ENCODE measurements at regions not wholly inside any gene's neighbourhood (a gene's known extent, or its start where the extent isn't known, plus 50 kb on each side); places are given as distances from the start of the nearest gene placed in this dataset.
A peak's percentile ranks its signal among the peaks of the same experiment; 100 is the strongest.

DNA sequence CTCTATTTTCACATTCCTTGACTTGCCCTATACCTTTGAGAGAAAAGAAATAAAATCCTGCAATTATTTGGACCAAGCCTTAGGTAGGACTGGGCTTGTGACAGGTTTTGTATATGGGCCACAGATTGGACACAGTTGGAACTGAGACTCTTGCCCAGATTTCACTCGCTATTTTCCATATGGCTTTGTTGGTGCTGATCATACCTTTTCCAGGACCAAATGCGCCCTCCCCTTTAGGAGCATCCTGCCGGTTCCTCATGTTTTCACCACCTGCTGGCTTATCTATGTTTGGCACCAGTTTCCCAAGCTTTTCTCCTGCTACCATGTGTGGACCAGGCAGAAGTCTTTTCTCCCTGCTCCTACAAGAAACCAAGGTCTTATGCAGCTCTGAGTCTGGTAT, 494.9 kb downstream of the EPHA4 start:
- DNase-seq (no peak), ATAC-seq (no peak)
- Histone ChIP-seq H3K36me3 (no peaks in the 10 kb centered on the region), H3K9me3 (peaks cover 0 to 3% (median 0%) of the 10 kb centered on the region in 11 donors), H3K27ac (no peak overlapping the region), H3K4me3 (no peak overlapping the region), H3K27me3 (no peaks in the 10 kb centered on the region), H3K4me1 (peaks cover 0 to 18% (median 5%) of the 10 kb centered on the region in 9 donors)
- TF ChIP-seq, protein P1, sequence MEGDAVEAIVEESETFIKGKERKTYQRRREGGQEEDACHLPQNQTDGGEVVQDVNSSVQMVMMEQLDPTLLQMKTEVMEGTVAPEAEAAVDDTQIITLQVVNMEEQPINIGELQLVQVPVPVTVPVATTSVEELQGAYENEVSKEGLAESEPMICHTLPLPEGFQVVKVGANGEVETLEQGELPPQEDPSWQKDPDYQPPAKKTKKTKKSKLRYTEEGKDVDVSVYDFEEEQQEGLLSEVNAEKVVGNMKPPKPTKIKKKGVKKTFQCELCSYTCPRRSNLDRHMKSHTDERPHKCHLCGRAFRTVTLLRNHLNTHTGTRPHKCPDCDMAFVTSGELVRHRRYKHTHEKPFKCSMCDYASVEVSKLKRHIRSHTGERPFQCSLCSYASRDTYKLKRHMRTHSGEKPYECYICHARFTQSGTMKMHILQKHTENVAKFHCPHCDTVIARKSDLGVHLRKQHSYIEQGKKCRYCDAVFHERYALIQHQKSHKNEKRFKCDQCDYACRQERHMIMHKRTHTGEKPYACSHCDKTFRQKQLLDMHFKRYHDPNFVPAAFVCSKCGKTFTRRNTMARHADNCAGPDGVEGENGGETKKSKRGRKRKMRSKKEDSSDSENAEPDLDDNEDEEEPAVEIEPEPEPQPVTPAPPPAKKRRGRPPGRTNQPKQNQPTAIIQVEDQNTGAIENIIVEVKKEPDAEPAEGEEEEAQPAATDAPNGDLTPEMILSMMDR (IDR thresholded peaks at IDR 0.05) = no peak
- intact Hi-C loops (cut with DNase I) = no loop called here
- WGBS, 2 donors = 84 to 95% methylated on average over 3 of the region's 3 CpGs

DNA sequence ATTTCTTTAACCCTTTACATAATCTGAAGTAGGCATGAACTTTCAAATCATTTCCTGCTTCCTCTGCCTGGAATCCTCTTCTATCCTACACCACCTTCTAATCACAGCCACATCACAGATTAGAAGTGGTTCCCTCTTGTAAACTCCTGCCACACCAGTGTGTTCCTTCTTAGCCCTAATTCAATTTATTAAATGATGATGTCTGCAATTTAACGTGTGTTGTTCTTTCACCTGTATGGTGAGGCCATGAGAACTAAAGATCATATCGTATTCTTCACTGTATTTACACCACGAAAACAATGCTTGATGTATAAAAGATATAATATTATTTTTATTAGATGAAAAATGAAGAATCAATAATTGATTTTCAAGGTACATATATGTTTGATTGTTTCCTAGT, 494.3 kb downstream of the EPHA4 start:
- no peaks in the 10 kb centered on the region for H3K36me3 ChIP-seq

DNA sequence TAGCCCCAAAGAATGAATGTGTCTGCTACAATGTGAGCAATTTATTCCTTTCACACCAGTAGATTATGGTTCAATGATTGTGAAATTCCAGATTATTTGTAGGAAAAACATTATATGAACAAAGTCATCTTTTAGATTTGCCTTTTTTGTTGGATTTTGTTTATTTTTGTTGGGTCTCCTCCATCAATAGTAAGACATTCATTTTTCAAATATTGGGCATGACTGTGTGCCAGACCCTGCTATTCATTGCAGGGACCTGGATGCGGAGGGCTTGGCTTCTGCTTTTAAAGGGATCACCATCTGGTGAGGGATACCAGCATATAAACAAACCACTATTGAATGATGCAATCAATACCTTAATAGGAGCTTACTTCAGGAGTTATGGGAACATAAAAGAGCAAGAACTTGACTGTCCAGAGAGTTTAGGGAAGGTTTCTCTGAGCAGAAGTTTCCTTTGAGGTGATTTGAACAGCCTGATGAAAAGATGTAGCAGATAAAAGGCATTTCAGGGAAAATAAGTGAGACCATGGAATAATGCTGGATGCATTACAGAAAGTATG, 486.7 kb downstream of the EPHA4 start:
- H3K27me3 ChIP-seq = no peaks in the 10 kb centered on the region
- TF ChIP-seq, protein P1 (IDR thresholded peaks at IDR 0.05) = no peak
- intact Hi-C loops (cut with DNase I) = loop anchor here in 1 of 10 donors (10.0 kb wide), 1 partner anchor 401 kb away; no protein-coding TSS in a partner anchor
- H3K36me3 ChIP-seq = no peaks in the 10 kb centered on the region
- DNase-seq (no peak), ATAC-seq (no peak)
- no peaks in the 10 kb centered on the region for H3K9me3 ChIP-seq
- peaks cover 0 to 11% (median 0%) of the 10 kb centered on the region in 9 donors for H3K4me1 ChIP-seq
- H3K4me3 ChIP-seq = no peak overlapping the region
- 88 to 94% methylated on average over 1 of the region's 1 CpG for WGBS, 2 donors
- H3K27ac ChIP-seq = no peak overlapping the region

More for the DNA sequence above, 494.3 kb downstream of the EPHA4 start:
- Histone ChIP-seq H3K27me3 (no peaks in the 10 kb centered on the region), H3K9me3 (peaks cover 0 to 3% (median 0%) of the 10 kb centered on the region in 11 donors), H3K4me3 (no peak overlapping the region), H3K27ac (no peak overlapping the region), H3K4me1 (peaks cover 0 to 18% (median 5%) of the 10 kb centered on the region in 9 donors)
- WGBS, 2 donors = 93 to 94% methylated on average over 3 of the region's 3 CpGs
- TF ChIP-seq, protein P1 (IDR thresholded peaks at IDR 0.05) = no peak
- intact Hi-C loops (cut with DNase I) = no loop called here
- DNase-seq (no peak), ATAC-seq (no peak)

DNA sequence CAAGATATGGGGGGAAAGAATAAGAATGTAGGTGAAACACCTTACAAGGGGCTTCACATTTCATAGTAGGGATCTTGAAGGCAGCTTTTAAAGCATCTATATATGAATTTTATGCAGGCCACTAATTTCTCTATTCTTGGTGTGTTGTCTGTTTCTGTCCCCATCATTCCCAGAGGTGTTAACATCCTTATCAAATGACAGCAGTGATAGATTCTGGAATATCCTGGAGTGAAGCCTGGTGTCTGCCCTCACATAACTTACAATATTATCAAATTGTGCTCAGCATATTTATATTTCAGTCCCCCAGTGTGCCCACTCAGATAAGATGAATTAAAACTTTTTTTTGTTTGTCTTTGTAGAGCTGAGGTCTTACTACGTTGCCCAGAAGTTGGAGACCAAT, 486.2 kb downstream of the EPHA4 start:
- Histone ChIP-seq H3K9me3 (no peaks in the 10 kb centered on the region), H3K27ac (no peak overlapping the region), H3K36me3 (no peaks in the 10 kb centered on the region), H3K4me3 (no peak overlapping the region), H3K4me1 (peaks cover 0 to 11% (median 0%) of the 10 kb centered on the region in 9 donors), H3K27me3 (no peaks in the 10 kb centered on the region)
- ATAC-seq = peak in 1 of 8 donors; percentile 62
- TF ChIP-seq, protein P1 (IDR thresholded peaks at IDR 0.05) = no peak
- intact Hi-C loops (cut with DNase I) = loop anchor here in 1 of 10 donors (10.0 kb wide), 1 partner anchor 401 kb away; no protein-coding TSS in a partner anchor
- WGBS, 2 donors = 46 to 66% methylated on average over 1 of the region's 1 CpG
- no peak for DNase-seq

Measured in heart right ventricle (tissue), 16 donors.